GM11168 (cell line): ENCODE measurements at regions not wholly inside any gene's neighbourhood (a gene's known extent, or its start where the extent isn't known, plus 50 kb on each side); places are given as distances from the start of the nearest gene placed in this dataset.
"Not testable (repeated sequence)": the region's sequence is repeated elsewhere in the genome, so short reads cannot be mapped to it uniquely, and the experiment has no call there.

Experiments used
- in situ Hi-C: fragments of 300-500 bp; cut with MboI; formaldehyde crosslinking; loops from one replicate; pipeline ENCODE4 v1.12.0; 2022; ENCODE audit warnings: low sequenced_read_pairs; ENCODE audit not compliant: unreplicated experiment

DNA sequence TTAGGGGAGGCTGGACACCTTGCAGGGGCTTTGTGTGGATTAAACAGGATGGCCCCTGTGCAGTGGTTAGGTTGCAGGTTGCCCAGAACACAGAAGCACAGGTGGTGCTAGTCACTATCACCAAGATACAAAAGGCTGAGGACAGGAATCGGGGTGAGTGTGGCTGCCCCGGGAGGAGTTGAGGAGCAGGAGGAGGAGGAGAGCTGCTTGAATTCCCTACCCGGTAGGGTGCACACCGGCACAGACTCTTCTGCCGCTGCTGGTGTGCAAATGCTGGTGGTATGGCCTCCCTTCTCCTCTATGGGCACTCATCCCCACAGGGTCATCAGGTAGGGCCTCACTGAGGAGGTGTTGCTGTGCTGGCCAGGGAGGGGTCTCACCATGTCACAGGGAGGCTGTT is 67.5 kb upstream of the SMAD6 start:
- in situ Hi-C loops: no loop called here

GRCh38 chr15:66635006-66635405 is 67.0 kb upstream of the SMAD6 start:
- in situ Hi-C loops: no loop called here

- in situ Hi-C loops: no loop called here
Measured at GRCh38 chr15:66635817-66636216, 66.2 kb upstream of the SMAD6 start.

DNA sequence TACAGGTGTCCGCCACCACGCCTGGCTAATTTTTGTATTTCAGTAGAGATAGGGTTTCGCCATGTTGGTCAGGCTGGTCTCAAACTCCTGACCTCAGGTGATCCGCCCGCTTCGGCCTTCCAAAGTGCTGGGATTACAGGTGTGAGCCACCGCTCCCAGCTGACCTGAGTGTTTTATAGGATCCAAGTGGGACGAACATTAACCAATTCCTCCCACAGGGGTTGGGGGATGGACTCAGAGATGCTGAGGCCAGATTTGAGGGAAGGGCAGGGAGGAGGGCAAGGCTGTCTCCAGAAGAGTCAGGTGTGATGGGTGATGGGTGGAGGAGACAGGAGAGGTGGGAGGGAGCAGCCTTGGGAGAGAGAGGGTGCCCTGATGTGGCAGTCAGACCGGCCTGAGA is 65.0 kb upstream of the SMAD6 start:
- in situ Hi-C loops: not testable (repeated sequence)

DNA sequence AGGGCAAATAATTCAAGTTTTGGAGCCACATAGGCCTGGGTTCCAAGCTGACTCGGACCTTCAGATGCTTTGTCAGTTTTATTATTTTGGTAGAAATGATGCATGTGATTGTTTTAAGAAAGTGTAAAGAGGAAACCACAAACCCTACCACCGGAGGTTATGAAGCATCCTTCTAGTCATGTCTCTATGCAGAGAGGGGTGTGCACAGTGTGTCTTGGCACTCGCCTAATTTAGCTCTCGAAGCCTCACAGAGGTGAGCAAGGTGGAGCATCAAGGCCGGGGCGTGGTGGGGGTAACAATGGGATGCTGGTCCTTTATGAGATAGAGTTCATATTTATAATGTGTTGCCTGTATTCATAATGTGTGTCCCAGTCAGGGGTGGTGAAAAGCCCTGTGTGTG is 63.7 kb upstream of the SMAD6 start:
- in situ Hi-C loops: no loop called here

DNA sequence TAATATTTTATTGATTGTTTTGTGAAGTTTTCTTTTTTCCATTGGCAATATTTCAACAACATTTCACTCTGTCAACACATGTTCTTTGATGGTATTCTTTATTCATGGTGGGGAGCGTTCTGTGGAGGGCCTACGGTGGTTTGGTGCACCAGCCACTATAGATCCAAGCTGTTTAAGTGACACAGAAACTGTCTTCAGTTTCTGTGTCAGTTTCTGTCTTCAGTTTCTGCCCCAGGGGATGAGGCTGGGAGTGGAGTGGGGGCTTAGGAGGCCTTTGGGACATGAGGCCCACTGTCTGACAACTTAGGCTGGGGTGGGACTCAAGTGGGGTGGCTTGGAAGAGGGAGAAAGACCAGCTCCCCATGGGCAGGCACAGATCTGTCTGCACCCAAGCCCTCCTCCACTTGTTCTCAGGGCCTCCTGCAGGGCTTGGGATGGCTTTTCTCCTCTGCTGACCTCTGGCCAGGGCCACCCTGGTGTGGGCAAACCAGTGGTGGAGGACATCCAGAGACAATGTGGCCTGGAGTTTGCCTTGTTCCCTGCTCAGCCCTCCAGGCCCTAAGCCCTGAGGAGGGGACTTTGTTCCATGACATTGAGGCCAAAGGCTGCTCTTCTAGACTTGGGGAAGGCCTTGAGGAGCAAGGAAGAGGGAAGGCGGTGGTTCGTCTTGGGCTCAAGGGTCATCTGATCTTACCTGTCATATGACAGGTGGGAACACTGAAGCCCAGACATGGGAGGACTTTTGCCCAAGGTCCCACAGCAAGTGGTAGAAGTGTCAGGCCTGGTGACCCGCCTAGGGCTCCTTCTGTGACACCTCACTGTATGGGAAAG is 60.3 kb upstream of the SMAD6 start:
- in situ Hi-C loops: no loop called here

- in situ Hi-C loops: no loop called here
Measured at GRCh38 chr15:66642514-66642913, 59.5 kb upstream of the SMAD6 start.

DNA sequence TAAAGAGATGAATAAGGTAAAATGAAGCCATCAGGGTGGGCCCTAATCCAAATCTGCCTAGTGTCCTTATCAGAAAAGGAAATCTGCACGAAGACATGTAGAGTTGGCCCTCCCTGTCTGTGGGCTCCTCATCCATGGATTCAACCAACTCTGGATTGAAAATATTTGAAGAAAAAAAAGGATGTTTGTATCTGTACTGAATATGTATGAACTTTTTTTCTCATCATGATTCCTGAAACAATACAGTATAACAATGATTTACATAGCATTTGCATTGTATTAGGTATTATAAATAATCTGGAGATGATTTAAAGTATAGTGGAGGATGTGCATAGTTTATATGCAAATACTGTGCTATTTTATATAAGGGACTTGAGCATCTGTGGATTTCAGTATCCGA is 59.0 kb upstream of the SMAD6 start:
- in situ Hi-C loops: no loop called here

GRCh38 chr15:66644000-66644787 is 57.8 kb upstream of the SMAD6 start:
- in situ Hi-C loops: no loop called here

- in situ Hi-C loops: no loop called here
Measured at GRCh38 chr15:66644869-66645268, 57.2 kb upstream of the SMAD6 start.

DNA sequence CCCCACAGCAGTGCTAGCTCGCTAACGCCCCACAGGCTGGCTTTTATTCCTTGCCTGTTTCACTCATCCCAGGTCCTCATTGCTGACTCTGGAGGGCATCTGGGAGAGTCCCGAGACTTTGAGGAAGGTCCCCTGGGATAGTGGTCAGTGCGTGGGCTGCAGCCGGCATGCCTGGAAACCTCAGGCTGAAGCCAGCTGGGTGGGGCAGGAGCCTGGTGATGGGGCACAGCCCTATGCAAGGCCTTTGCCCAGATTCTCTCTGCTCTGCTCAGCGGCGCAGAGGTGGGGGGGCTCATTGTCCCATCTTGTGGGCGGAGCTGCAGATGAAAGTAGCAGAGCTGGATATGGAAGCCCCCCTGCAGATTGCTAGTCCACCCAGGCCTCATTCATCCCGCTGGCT is 55.7 kb upstream of the SMAD6 start:
- in situ Hi-C loops: no loop called here

DNA sequence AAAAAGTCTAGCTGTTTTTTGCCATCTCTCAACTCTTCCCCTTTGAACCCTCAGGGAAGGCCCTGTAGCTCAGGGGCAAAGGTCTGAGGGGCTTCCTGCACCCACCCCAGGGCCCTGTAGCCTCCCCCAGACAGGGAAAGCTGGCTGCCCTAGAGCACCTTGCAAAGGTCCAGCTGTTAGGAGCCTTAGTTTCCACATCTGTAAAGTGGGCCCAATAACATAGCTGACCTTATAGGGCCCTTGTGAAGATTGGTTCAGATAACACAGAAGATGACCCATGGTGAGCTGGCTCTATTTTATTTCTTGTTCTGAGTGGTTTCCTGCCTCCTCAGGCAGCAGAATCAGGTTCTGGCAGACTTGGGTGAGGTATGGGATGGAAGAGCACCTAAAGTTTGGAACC is 55.2 kb upstream of the SMAD6 start:
- in situ Hi-C loops: no loop called here

- in situ Hi-C loops: no loop called here
Measured at GRCh38 chr15:66647358-66647757, 54.7 kb upstream of the SMAD6 start.

DNA sequence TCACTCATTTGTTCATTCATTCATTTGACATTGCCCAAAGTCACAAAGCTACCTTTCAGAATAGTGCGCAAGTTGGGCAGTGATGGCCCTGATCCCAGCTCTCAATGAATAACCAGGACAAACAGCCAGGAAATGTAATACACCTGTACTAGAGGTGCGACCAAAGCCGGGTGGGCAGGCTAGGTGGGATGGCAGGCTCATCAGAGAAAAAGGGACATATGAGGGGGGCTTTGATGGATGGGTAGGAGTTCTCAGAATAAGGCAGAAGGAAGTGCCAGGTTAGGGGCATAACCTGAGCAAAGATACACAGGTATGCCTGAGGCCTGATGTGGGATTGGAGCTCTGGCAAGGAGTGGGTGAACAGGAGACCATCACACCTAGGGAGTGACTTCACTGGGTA is 53.4 kb upstream of the SMAD6 start:
- in situ Hi-C loops: no loop called here

- in situ Hi-C loops: no loop called here
Measured at GRCh38 chr15:66649235-66649984, 52.6 kb upstream of the SMAD6 start.

- in situ Hi-C loops: no loop called here
Measured at GRCh38 chr15:66650433-66650832, 51.6 kb upstream of the SMAD6 start.

DNA sequence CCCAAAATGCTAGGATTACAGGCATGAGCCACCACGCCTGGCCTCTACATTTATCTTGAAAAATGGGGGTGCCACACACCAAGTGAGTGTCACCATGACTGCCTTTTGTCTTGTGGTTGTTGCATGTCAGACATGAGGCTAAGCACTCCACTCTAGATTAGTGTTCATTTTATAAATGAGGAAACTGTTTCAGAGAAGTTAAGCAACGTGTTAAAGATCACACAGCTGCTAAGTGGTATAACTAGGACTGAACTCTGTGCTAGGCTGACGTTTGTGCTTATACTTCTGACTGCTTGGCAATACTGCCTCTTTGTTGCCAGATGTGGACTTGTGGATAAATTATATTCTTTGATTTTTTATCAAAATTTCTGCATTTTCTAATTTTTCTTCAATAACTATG is 50.8 kb upstream of the SMAD6 start:
- in situ Hi-C loops: no loop called here

- in situ Hi-C loops: no loop called here
Measured at GRCh38 chr15:66651913-66652642, 50.0 kb upstream of the SMAD6 start.
